IMR-90 (cell line): ENCODE measurements at regions not wholly inside any gene's neighbourhood (a gene's known extent, or its start where the extent isn't known, plus 50 kb on each side); places are given as distances from the start of the nearest gene placed in this dataset.

Experiments used
- ATAC-seq: fragments of 200-7000 bp; cut with Tn5 transposase; 2 replicates; pipeline ENCODE4 v1.9.1; 2020; ENCODE audit warnings: low read depth, mild to moderate bottlenecking, moderate library complexity
- BruUV-seq: library from RNA; stranded (reverse); fragments of 400-500 nt; replicated peaks from 2 replicates; lab custom pipeline; 2021; lab: Mats Ljungman, UMichigan
- CTCF ChIA-PET: fragments of 300-600 bp; formaldehyde crosslinking; extraction: SDS; loops from one replicate; lab custom pipeline; 2021; ENCODE audit warnings: antibody characterized with exemption; lab: Yijun Ruan, JAX
- POLR2A ChIA-PET: fragments of 300-600 bp; sonication (Branson Sonifier 250); formaldehyde crosslinking; loops from one replicate; lab custom pipeline; 2022; ENCODE audit warnings: antibody characterized with exemption; ENCODE audit not compliant: unreplicated experiment; lab: Charles Lee
- DNase-seq: peaks from one replicate; pipeline ENCODE4 v3.0.0; 2013
- H2AFZ ChIP-seq: replicated peaks from 2 replicates; pipeline ENCODE3; 2013; ENCODE audit warnings: low read length, mild to moderate bottlenecking; ENCODE audit not compliant: poor library complexity
- H2AK5ac ChIP-seq: 2 replicates; pipeline ENCODE4 v1.6.1; 2013; ENCODE audit warnings: low read depth, low read length, inconsistent platforms
- H2AK9ac ChIP-seq: replicated peaks from 2 replicates; pipeline ENCODE3; 2013; ENCODE audit warnings: mild to moderate bottlenecking, low read depth, low read length, moderate library complexity; ENCODE audit not compliant: poor library complexity
- H2BK120ac ChIP-seq: 2 replicates; pipeline ENCODE4 v1.6.1; 2013; ENCODE audit warnings: low read depth, low read length, inconsistent platforms
- H2BK15ac ChIP-seq: 3 replicates; pipeline ENCODE4 v1.6.1; 2013; ENCODE audit warnings: low read depth, low read length, inconsistent platforms
- H2BK20ac ChIP-seq: 2 replicates; pipeline ENCODE4 v1.6.1; 2013; ENCODE audit warnings: low read depth, mild to moderate bottlenecking, inconsistent platforms, low read length, moderate library complexity
- H2BK5ac ChIP-seq: 2 replicates; pipeline ENCODE4 v1.6.1; 2013; ENCODE audit warnings: mild to moderate bottlenecking, low read depth, low read length, inconsistent platforms; ENCODE audit not compliant: poor library complexity, severe bottlenecking
- H3K14ac ChIP-seq: replicated peaks from 2 replicates; pipeline ENCODE4 v1.6.1; 2013; ENCODE audit warnings: low read depth, low read length, inconsistent platforms
- H3K18ac ChIP-seq: 2 replicates; pipeline ENCODE4 v1.6.1; 2013; ENCODE audit warnings: low read depth, low read length, control low read depth
- H3K23ac ChIP-seq: 2 replicates; pipeline ENCODE4 v1.6.1; 2013; ENCODE audit warnings: low read depth, low read length, inconsistent platforms
- H3K27ac ChIP-seq: 2 replicates; pipeline ENCODE4 v1.5.1; 2013; ENCODE audit warnings: mild to moderate bottlenecking, control low read depth, low read length; ENCODE audit not compliant: insufficient read depth
- H3K27me3 ChIP-seq: 2 replicates; pipeline ENCODE4 v1.6.1; 2013; ENCODE audit warnings: low read length; ENCODE audit not compliant: control insufficient read depth, insufficient read depth
- H3K36me3 ChIP-seq: 2 replicates; pipeline ENCODE4 v1.6.1; 2013; ENCODE audit warnings: low read length, mixed read lengths; ENCODE audit not compliant: control insufficient read depth, insufficient read depth
- H3K4ac ChIP-seq: 2 replicates; pipeline ENCODE4 v1.6.1; 2013; ENCODE audit warnings: low read depth, low read length, inconsistent platforms
- H3K4me1 ChIP-seq: 2 replicates; pipeline ENCODE4 v1.6.1; 2013; ENCODE audit warnings: low read length, mixed read lengths; ENCODE audit not compliant: control insufficient read depth, insufficient read depth
- H3K4me2 ChIP-seq: 2 replicates; pipeline ENCODE4 v1.6.1; 2013; ENCODE audit warnings: low read depth, mild to moderate bottlenecking, control low read depth, low read length, moderate library complexity
- H3K4me3 ChIP-seq: 2 replicates; pipeline ENCODE4 v1.5.1; 2013; ENCODE audit warnings: low read depth, mild to moderate bottlenecking, control low read depth, low read length, moderate library complexity; ENCODE audit not compliant: insufficient read depth
- H3K56ac ChIP-seq: 2 replicates; pipeline ENCODE4 v1.6.1; 2013; ENCODE audit warnings: low read length, inconsistent platforms; ENCODE audit not compliant: insufficient read depth; ENCODE audit errors: extremely low read depth
- H3K79me1 ChIP-seq, 2 experiments: 2 replicates each; pipeline ENCODE4 v1.6.1; 2013; ENCODE audit warnings: low read length in 2 of 2, inconsistent platforms in 1 of 2, low read depth in 1 of 2
- H3K9ac ChIP-seq: 2 replicates; pipeline ENCODE4 v1.6.1; 2013; ENCODE audit warnings: low read depth, low read length, control low read depth
- H3K9me1 ChIP-seq: 2 replicates; pipeline ENCODE4 v1.6.1; 2013; ENCODE audit warnings: low read length, inconsistent platforms; ENCODE audit not compliant: insufficient read depth
- H3K9me3 ChIP-seq: 2 replicates; pipeline ENCODE4 v1.6.1; 2013; ENCODE audit warnings: low read length; ENCODE audit not compliant: control insufficient read depth, insufficient read depth
- H4K20me1 ChIP-seq: 2 replicates; pipeline ENCODE4 v1.6.1; 2013; ENCODE audit warnings: low read length, inconsistent platforms; ENCODE audit not compliant: insufficient read depth
- H4K5ac ChIP-seq: 2 replicates; pipeline ENCODE4 v1.6.1; 2013; ENCODE audit warnings: mild to moderate bottlenecking, low read depth, low read length, control low read depth
- H4K8ac ChIP-seq, 2 experiments: 2 replicates each; pipeline ENCODE4 v1.6.1; 2013; ENCODE audit warnings: low read depth in 2 of 2, low read length in 2 of 2, control low read depth in 1 of 2, inconsistent platforms in 1 of 2
- H4K91ac ChIP-seq: 2 replicates; pipeline ENCODE4 v1.6.1; 2013; ENCODE audit warnings: low read depth, low read length, inconsistent platforms; ENCODE audit not compliant: insufficient read depth
- BHLHE40 ChIP-seq: fragments of 150-350 bp; IDR thresholded peaks from 2 replicates; pipeline ENCODE4 v1.6.1; 2016; ENCODE audit warnings: mild to moderate bottlenecking, low read depth, low read length
- CEBPB ChIP-seq: IDR thresholded peaks from 2 replicates; pipeline ENCODE4 v1.6.1; 2012; ENCODE audit warnings: low read depth, low read length, improper control_type of control experiment
- CHD1 ChIP-seq: IDR thresholded peaks from 2 replicates; pipeline ENCODE4 v1.6.1; 2012; ENCODE audit warnings: low read depth, low read length, improper control_type of control experiment
- MAZ ChIP-seq: IDR thresholded peaks from 2 replicates; pipeline ENCODE4 v1.6.1; 2012; ENCODE audit warnings: low read depth, mild to moderate bottlenecking, low read length, improper control_type of control experiment, moderate library complexity, borderline replicate concordance
- MXI1 ChIP-seq: IDR thresholded peaks from 2 replicates; pipeline ENCODE4 v1.6.1; 2012; ENCODE audit warnings: low read depth, mild to moderate bottlenecking, low read length, moderate library complexity, borderline replicate concordance
- NFE2L2 ChIP-seq: fragments of 150-350 bp; IDR thresholded peaks from 2 replicates; pipeline ENCODE4 v1.6.1; 2016; ENCODE audit warnings: low read depth, mild to moderate bottlenecking, low read length
- POLR2A ChIP-seq: IDR thresholded peaks from 2 replicates; pipeline ENCODE4 v1.6.1; 2012; ENCODE audit warnings: mild to moderate bottlenecking, low read depth, low read length
- WGBS, 2 experiments: methylation state at CpG; one replicate each; pipeline versions ENCODE4 v1.1.5 to v1.1.7; 2013; ENCODE audit warnings: missing lambda C conversion rate in 2 of 2; ENCODE audit not compliant: insufficient read length in 1 of 2; ENCODE audit errors: extremely low coverage in 2 of 2; 5-methylcytosine and 5-hydroxymethylcytosine counted together
- dilution Hi-C: fragments of 300-500 bp; cut with HindIII; formaldehyde crosslinking; loops from one replicate; pipeline ENCODE4 v1.14.3; 2018; ENCODE audit warnings: low sequenced_read_pairs; ENCODE audit not compliant: unreplicated experiment
- in situ Hi-C: fragments of 300-500 bp; cut with MboI; formaldehyde crosslinking; loops from 3 replicates; pipeline ENCODE4 v1.14.3; 2019; ENCODE audit warnings: low sequenced_read_pairs, inconsistent platforms, mixed read lengths
- intact Hi-C: fragments of 100-400 bp; cut with micrococcal nuclease; formaldehyde crosslinking; loops from 2 replicates; pipeline ENCODE4 v1.10.0; 2022

GRCh38 chr1:221559911-221560310 lies 182.0 kb downstream of the DUSP10 start:
- Histone ChIP-seq H3K4me1 (no peaks in the 10 kb centered on the region; the same call in 1 of the 2 replicates), H3K36me3 (no peaks in the 10 kb centered on the region), H4K8ac (no peak overlapping the region), H2BK20ac (no peak overlapping the region), H3K9ac (no peak overlapping the region), H3K4me3 (no peak overlapping the region), H2AK5ac (no peak overlapping the region), H4K20me1 (no peaks in the 10 kb centered on the region), H2BK15ac (no peak overlapping the region), H4K91ac (no peak overlapping the region), H3K14ac (no peak overlapping the region), H2AK9ac (no peak overlapping the region), H4K5ac (no peak overlapping the region), H2BK5ac (no peak overlapping the region), H3K18ac (no peak overlapping the region), H3K23ac (no peak overlapping the region), H3K4ac (no peak overlapping the region), H3K9me3 (no peaks in the 10 kb centered on the region), H3K9me1 (no peaks in the 10 kb centered on the region; the same call in 1 of the 2 replicates), H3K79me1 (no peaks in the 10 kb centered on the region), H3K4me2 (no peak overlapping the region), H2AFZ (no peak overlapping the region), H2BK120ac (no peak overlapping the region), H3K27me3 (no peaks in the 10 kb centered on the region), H3K27ac (no peak overlapping the region), H3K56ac (no peak overlapping the region)
- dilution Hi-C loops: no loop called here
- ATAC-seq (no peak), DNase-seq (no peak)
- intact Hi-C loops: no loop called here
- no CpG with 5 or more reads among the region's 4 CpGs for WGBS, 2 experiments
- no peak for TF ChIP-seq MAZ
- TF ChIP-seq MXI1: no peak
- TF ChIP-seq POLR2A: no peak
- no peak for TF ChIP-seq CEBPB
- no peak for TF ChIP-seq BHLHE40
- no peak for TF ChIP-seq NFE2L2
- TF ChIP-seq CHD1: no peak
- POLR2A ChIA-PET: no interaction called here
- CTCF ChIA-PET: interaction anchor here (1.4 to 1.9 kb wide), 2 partner anchors 11 to 17 kb away, joined by 3 to 5 read pairs; no protein-coding TSS in a partner anchor
- in situ Hi-C loops: loop anchor here (10.0 kb wide), 1 partner anchor 895 kb away; no protein-coding TSS in a partner anchor
- BruUV-seq: no TSS peak
